ENCODE measurements at regions not wholly inside any gene's neighbourhood (a gene's known extent, or its start where the extent isn't known, plus 50 kb on each side); places are given as distances from the start of the nearest gene placed in this dataset.
"Not testable (repeated sequence)": the region's sequence is repeated elsewhere in the genome, so short reads cannot be mapped to it uniquely, and the experiment has no call there.

- Mint-ChIP-seq H3K27ac (no peak overlapping the region), H3K9me3 (peaks cover 4% of the 10 kb centered on the region), H3K36me3 (no peaks in the 10 kb centered on the region), H3K27me3 (peaks cover 2% of the 10 kb centered on the region), H3K4me1 (no peaks in the 10 kb centered on the region), H3K4me3 (no peak overlapping the region)
These were observed 470.7 kb upstream of the ZEB2 start for GRCh38 chr2:144990661-144991060.

DNA sequence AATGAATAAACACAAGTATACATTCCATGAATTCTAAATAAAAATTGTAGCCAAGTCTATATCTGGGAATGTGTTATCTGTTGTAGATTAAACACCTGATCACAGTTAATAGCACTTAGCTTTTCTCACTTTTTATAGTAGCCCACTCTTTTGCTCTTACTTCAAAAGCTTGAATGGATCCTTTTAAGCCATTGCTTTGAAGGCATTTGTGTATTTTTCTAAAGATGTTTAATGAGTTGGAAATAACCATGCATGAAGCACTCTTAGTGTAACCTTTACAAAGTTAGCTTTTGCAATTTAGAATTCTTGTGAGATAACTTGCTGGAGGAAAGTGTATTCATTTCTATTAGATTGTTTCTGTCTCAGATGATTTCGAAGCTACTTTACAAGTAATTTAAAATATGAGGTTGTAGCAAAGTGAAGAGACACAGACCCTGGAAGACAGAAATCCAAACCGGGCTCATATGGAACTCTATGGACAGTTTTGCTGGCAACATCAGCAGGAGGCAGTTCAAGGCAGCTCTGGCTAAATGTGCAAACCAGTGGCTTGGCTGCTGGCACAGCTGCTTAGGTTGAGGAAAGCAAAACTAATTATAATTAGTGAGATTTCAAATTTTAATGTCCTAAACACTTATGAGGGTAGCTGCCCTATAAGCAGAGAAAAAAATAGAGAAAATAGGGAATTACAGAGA, 469.8 kb upstream of the ZEB2 start:
- Mint-ChIP-seq H3K36me3 (no peaks in the 10 kb centered on the region), H3K4me3 (no peak overlapping the region), H3K27me3 (peaks cover 2% of the 10 kb centered on the region), H3K4me1 (no peaks in the 10 kb centered on the region), H3K9me3 (peaks cover 4% of the 10 kb centered on the region), H3K27ac (no peak overlapping the region)

DNA sequence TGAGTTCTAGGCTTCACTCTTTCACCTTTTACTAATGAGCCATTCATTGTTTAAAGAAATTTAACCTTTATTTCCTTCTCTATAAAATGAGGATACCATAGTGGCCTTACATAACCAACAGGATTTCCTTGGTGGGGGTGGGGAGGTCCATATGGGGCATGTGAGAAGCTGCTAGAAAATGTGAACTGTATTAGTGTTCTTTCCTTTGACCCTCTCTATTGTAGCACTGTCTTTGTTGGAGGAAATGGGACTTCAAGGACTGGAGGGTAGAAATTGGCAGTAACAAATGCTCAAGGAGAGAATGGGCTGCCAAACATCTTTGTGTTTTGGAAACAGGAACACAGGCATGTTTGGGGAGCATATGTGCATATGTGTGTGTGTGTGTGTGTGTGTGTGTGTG, 468.7 kb upstream of the ZEB2 start:
- H3K9me3 Mint-ChIP-seq: peaks cover 4% of the 10 kb centered on the region
- no peak overlapping the region for H3K4me3 Mint-ChIP-seq
- H3K4me1 Mint-ChIP-seq: no peaks in the 10 kb centered on the region
- peaks cover 2% of the 10 kb centered on the region for H3K27me3 Mint-ChIP-seq
- no peak overlapping the region for H3K27ac Mint-ChIP-seq
- no peaks in the 10 kb centered on the region for H3K36me3 Mint-ChIP-seq

DNA sequence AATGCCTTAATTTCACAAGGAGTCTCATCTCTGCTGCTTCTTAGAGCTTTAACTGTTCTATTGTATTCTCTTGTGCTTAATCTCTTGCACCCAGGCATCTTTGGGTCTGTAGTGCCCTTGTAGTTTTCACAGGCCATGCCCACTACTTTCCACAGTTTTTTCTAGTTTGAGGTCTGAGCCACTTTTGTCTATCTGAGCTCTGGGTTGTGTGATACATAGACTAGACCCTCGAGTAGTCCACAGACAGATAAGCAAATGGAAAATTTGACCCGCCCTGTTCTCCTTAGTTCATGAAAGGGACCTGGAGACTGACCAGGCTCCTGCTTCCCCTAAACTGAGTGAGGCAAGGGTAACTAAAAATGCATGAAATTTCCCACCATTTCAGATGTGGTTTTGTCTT, 466.8 kb upstream of the ZEB2 start:
- no peak overlapping the region for H3K4me3 Mint-ChIP-seq

GRCh38 chr2:144984038-144984437, 464.1 kb upstream of the ZEB2 start:
- H3K4me3 Mint-ChIP-seq: no peak overlapping the region
- H3K9me3 Mint-ChIP-seq: peaks cover 4% of the 10 kb centered on the region
- no peaks in the 10 kb centered on the region for H3K4me1 Mint-ChIP-seq
- H3K36me3 Mint-ChIP-seq: no peaks in the 10 kb centered on the region
- H3K27ac Mint-ChIP-seq: no peak overlapping the region
- H3K27me3 Mint-ChIP-seq: no peaks in the 10 kb centered on the region

More for the DNA sequence above, 466.8 kb upstream of the ZEB2 start:
- Mint-ChIP-seq H3K27ac (no peak overlapping the region), H3K27me3 (no peaks in the 10 kb centered on the region), H3K36me3 (no peaks in the 10 kb centered on the region), H3K9me3 (peaks cover 4% of the 10 kb centered on the region), H3K4me1 (no peaks in the 10 kb centered on the region)

- Mint-ChIP-seq H3K4me1 (no peaks in the 10 kb centered on the region), H3K4me3 (no peak overlapping the region), H3K36me3 (no peaks in the 10 kb centered on the region), H3K27me3 (no peaks in the 10 kb centered on the region), H3K9me3 (peaks cover 4% of the 10 kb centered on the region), H3K27ac (no peak overlapping the region)
These were observed 463.2 kb upstream of the ZEB2 start for GRCh38 chr2:144983107-144983506.

DNA sequence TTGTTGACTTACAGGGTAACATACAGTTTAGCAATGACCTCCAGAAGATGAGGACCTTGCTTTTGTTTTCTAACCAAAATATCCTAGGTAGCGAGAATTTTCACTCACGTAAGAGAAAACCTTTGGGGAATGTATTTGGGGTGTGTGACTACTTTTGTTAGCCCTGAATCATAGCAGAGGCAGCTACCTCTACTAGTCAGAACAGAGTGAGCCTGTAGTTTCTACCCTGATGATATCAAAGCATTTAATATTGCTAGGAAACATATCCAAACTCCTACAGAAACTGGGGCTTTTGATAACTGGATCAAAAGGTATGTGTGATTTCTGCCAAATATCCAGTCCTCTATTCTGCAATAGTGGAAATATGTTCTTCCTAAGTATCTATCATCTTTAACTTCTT, 462.6 kb upstream of the ZEB2 start:
- Mint-ChIP-seq H3K36me3 (no peaks in the 10 kb centered on the region), H3K4me1 (no peaks in the 10 kb centered on the region), H3K9me3 (peaks cover 4% of the 10 kb centered on the region), H3K27ac (no peak overlapping the region), H3K27me3 (no peaks in the 10 kb centered on the region), H3K4me3 (no peak overlapping the region)

- Mint-ChIP-seq H3K4me3 (no peak overlapping the region), H3K27me3 (no peaks in the 10 kb centered on the region), H3K9me3 (peaks cover 6% of the 10 kb centered on the region), H3K27ac (no peak overlapping the region), H3K36me3 (no peaks in the 10 kb centered on the region), H3K4me1 (no peaks in the 10 kb centered on the region)
These were observed 456.0 kb upstream of the ZEB2 start for GRCh38 chr2:144975881-144976280.

DNA sequence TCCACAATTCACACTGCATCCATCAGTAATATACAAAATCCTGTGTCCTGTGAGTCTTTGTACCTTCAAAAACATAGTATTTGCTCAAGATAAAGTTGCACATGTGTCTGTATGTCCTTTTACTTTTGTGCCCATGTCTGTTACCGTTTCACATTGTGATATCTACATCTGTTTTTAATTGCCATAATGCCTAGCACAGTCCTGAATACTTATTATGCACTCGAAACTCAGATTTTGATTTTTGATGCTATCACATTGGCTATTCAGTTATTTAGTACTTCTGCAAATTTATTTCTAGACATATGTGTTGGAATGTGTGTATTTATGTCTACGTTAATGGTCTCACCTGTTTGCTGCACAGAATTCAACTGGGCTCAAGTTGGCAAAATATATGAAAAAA, 452.8 kb upstream of the ZEB2 start:
- no peaks in the 10 kb centered on the region for H3K27me3 Mint-ChIP-seq
- H3K4me3 Mint-ChIP-seq: no peak overlapping the region
- no peaks in the 10 kb centered on the region for H3K4me1 Mint-ChIP-seq
- H3K27ac Mint-ChIP-seq: no peak overlapping the region
- H3K9me3 Mint-ChIP-seq: peaks cover 6% of the 10 kb centered on the region
- H3K36me3 Mint-ChIP-seq: no peaks in the 10 kb centered on the region

DNA sequence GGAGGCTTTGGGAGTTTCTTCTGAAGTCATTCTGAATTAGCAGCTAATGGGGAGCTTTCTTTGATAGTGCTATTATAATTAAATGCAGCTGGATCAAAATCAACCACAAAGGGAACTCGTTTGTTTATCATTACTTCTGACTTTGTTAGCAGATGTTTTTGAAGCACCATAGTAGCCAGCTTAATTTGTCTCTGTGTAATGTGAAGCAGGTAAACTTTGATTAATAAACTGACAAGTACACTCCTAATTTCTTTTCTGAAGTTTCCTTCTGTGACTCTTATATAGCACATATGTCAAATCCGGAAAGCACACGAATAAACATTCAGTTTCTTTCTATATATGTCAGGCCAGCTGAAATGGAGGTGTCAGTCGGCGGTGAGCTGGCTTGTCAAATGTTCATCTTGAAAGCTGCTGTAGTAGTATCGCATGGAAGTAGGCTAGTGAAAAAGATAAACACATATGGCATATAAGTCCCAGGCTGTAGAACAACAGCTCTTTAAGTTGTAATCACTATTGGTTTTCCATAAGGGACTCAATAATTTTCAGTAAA, 451.9 kb upstream of the ZEB2 start:
- no peak overlapping the region for H3K27ac Mint-ChIP-seq
- H3K9me3 Mint-ChIP-seq: peaks cover 2% of the 10 kb centered on the region
- H3K4me3 Mint-ChIP-seq: no peak overlapping the region
- no peaks in the 10 kb centered on the region for H3K4me1 Mint-ChIP-seq
- no peaks in the 10 kb centered on the region for H3K36me3 Mint-ChIP-seq
- no peaks in the 10 kb centered on the region for H3K27me3 Mint-ChIP-seq

GRCh38 chr2:144970410-144970809, 450.5 kb upstream of the ZEB2 start:
- not testable (repeated sequence) for H3K27me3 Mint-ChIP-seq, H3K27ac Mint-ChIP-seq, H3K4me1 Mint-ChIP-seq, H3K4me3 Mint-ChIP-seq, H3K36me3 Mint-ChIP-seq, H3K9me3 Mint-ChIP-seq

GRCh38 chr2:144969564-144969963, 449.6 kb upstream of the ZEB2 start:
- H3K9me3 Mint-ChIP-seq, H3K36me3 Mint-ChIP-seq, H3K27ac Mint-ChIP-seq, H3K4me3 Mint-ChIP-seq, H3K27me3 Mint-ChIP-seq, H3K4me1 Mint-ChIP-seq: not testable (repeated sequence)

- Mint-ChIP-seq H3K9me3 (peaks cover 17% of the 10 kb centered on the region), H3K36me3 (no peaks in the 10 kb centered on the region), H3K4me3 (no peak overlapping the region), H3K27me3 (no peaks in the 10 kb centered on the region), H3K4me1 (no peaks in the 10 kb centered on the region), H3K27ac (no peak overlapping the region)
These were observed 448.0 kb upstream of the ZEB2 start for GRCh38 chr2:144967961-144968360.

DNA sequence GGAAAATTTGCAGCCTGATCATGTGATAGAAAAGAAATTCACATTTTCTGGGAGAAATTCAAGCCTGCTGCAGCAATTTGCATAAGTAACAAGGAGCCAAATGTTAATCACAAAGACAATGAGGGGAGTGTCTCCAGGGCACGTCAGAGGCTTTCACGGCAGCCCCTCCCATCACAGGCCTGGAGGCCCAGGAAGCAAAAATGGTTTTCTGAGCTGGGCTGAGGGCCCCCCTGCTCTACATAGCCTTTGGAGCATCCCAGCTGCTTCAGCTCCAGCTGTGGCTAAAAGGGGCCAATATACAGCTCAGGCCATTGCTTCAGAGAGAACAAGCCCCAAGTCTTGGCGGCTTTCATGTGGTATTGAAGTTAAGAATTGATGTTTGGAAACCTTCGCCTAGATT, 445.3 kb upstream of the ZEB2 start:
- Mint-ChIP-seq H3K27ac (no peak overlapping the region), H3K36me3 (no peaks in the 10 kb centered on the region), H3K27me3 (no peaks in the 10 kb centered on the region), H3K4me1 (no peaks in the 10 kb centered on the region), H3K9me3 (peaks cover 17% of the 10 kb centered on the region), H3K4me3 (no peak overlapping the region)

DNA sequence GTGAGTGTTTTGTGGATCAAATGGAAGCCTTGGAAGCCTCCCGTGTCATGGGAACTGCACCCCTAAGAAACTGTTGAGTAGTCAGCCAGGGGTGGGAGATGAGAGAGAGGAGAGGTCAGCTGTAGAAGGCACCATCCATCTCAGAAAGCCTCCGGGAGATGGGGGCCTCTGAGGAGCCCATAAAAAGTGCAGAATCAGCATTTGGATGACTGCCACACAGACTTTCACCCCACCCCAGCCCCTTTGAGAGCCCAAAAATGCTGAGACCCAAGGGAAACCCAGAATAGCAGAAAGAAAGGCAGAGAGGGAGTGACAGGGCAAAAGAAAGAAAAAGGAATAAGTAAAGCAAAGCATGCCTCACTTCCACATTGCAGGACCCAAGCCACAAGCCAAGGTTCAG, 443.1 kb upstream of the ZEB2 start:
- H3K27me3 Mint-ChIP-seq: no peaks in the 10 kb centered on the region
- no peaks in the 10 kb centered on the region for H3K36me3 Mint-ChIP-seq
- no peaks in the 10 kb centered on the region for H3K4me1 Mint-ChIP-seq
- H3K27ac Mint-ChIP-seq: no peak overlapping the region
- H3K4me3 Mint-ChIP-seq: no peak overlapping the region
- peaks cover 17% of the 10 kb centered on the region for H3K9me3 Mint-ChIP-seq

DNA sequence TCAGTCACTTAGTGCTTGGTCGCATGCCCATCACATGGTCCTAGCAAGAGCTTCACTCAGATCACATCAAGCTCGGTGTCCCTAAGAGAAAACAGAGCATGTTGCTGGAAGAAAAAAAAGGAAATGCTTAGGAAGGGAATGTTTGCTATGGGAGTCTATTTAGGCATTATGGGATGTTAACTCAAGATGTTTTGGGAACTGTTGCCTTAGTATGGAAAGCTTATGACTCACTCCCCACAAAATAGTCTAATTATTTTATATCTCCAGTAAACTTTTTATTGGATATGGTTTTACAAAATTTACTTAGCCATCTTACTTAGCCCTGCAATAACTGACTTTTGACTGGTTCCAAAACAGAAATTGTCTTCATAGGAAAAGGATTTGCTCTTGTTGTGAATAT, 439.5 kb upstream of the ZEB2 start:
- no peaks in the 10 kb centered on the region for H3K27me3 Mint-ChIP-seq
- H3K4me1 Mint-ChIP-seq: no peaks in the 10 kb centered on the region
- no peak overlapping the region for H3K27ac Mint-ChIP-seq
- no peak overlapping the region for H3K4me3 Mint-ChIP-seq
- no peaks in the 10 kb centered on the region for H3K36me3 Mint-ChIP-seq
- peaks cover 11% of the 10 kb centered on the region for H3K9me3 Mint-ChIP-seq

All from activated naive CD4-positive, alpha-beta T cell treated with anti-CD3 and anti-CD28 coated beads, Interleukin-2, amount 50 U/mL, for 24 hours (primary cell).